ENCODE measurements at regions not wholly inside any gene's neighbourhood (a gene's known extent, or its start where the extent isn't known, plus 50 kb on each side); places are given as distances from the start of the nearest gene placed in this dataset.

- no CpG with 5 or more reads among the region's 17 CpGs for WGBS (ENCODE audit: insufficient coverage, low lambda C conversion rate)
- H3K27ac ChIP-seq (ENCODE audit: low read length) = no peak overlapping the region
- H3K9me3 ChIP-seq (ENCODE audit: control insufficient read depth, low read depth, low read length) = no peaks in the 10 kb centered on the region
- H3K36me3 ChIP-seq (ENCODE audit: control insufficient read depth, insufficient read depth, low read length) = no peaks in the 10 kb centered on the region
- H3K27me3 ChIP-seq (ENCODE audit: control insufficient read depth, insufficient read depth, low read length) = no peaks in the 10 kb centered on the region
- no peak for DNase-seq
- no peak overlapping the region for H3K4me3 ChIP-seq (ENCODE audit: low read length)
- no peaks in the 10 kb centered on the region for H3K4me1 ChIP-seq (ENCODE audit: control insufficient read depth, insufficient read depth, low read length)
Measured at GRCh38 chr11:70736937-70737640, 338.8 kb downstream of the CTTN start.

- DNase-seq = no peak
- no peaks in the 10 kb centered on the region for H3K36me3 ChIP-seq (ENCODE audit: control insufficient read depth, insufficient read depth, low read length)
- H3K4me1 ChIP-seq (ENCODE audit: control insufficient read depth, insufficient read depth, low read length) = peaks cover 4% of the 10 kb centered on the region
- no CpG with 5 or more reads among the region's 31 CpGs for WGBS (ENCODE audit: insufficient coverage, low lambda C conversion rate)
- no peaks in the 10 kb centered on the region for H3K9me3 ChIP-seq (ENCODE audit: control insufficient read depth, low read depth, low read length)
- H3K27ac ChIP-seq (ENCODE audit: low read length) = no peak overlapping the region
- H3K27me3 ChIP-seq (ENCODE audit: control insufficient read depth, insufficient read depth, low read length) = peaks cover 3% of the 10 kb centered on the region
- H3K4me3 ChIP-seq (ENCODE audit: low read length) = no peak overlapping the region
Measured at GRCh38 chr11:70737816-70738630, 339.7 kb downstream of the CTTN start.

DNA sequence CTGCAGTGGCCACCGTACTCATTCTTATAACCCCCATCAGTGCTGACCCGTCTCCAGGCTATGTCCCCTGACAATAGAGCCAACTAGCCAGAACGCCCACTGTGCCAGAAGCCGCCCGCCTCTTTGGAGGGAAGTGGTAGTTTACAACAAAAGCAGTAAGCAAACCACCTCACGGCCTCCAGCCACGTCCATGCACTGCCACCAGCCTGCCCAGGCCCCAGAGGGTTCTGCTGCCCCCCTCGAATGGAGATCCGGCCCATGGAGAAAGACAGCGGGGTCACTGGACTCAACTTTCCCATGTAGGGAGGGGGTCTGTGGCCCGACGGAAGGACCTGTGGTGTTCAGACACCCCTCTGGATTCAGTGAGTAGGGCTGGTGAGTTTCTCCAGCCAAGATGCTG is 340.3 kb downstream of the CTTN start:
- no peaks in the 10 kb centered on the region for H3K36me3 ChIP-seq (ENCODE audit: control insufficient read depth, insufficient read depth, low read length)
- H3K4me3 ChIP-seq (ENCODE audit: low read length) = no peak overlapping the region
- no CpG with 5 or more reads among the region's 12 CpGs for WGBS (ENCODE audit: insufficient coverage, low lambda C conversion rate)
- H3K4me1 ChIP-seq (ENCODE audit: control insufficient read depth, insufficient read depth, low read length) = peaks cover 6% of the 10 kb centered on the region
- DNase-seq = no peak
- peaks cover 3% of the 10 kb centered on the region for H3K27me3 ChIP-seq (ENCODE audit: control insufficient read depth, insufficient read depth, low read length)
- H3K27ac ChIP-seq (ENCODE audit: low read length) = no peak overlapping the region
- H3K9me3 ChIP-seq (ENCODE audit: control insufficient read depth, low read depth, low read length) = no peaks in the 10 kb centered on the region

DNA sequence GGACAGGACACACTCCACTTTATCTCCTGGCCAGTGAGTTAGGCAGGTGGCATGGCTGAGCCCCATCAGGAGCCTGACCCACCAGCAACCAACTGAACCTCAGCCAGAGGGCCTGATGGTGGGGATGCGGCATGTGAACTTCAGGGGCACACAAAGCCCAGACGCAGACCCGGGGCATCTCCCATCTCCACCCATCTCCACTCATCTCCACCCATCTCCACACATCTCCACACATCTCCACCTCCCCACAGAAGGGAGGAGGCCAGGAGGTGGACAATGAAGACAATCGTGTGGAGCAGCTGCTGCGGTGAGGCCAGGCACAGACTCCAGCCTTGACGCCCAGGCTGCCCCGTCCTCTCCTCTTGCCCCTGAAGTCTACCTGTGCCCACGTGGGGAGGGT is 340.8 kb downstream of the CTTN start:
- H3K4me3 ChIP-seq (ENCODE audit: low read length) = no peak overlapping the region
- no CpG with 5 or more reads among the region's 8 CpGs for whole genome bisulfite sequencing (ENCODE audit: insufficient coverage, low lambda C conversion rate)
- H3K9me3 ChIP-seq (ENCODE audit: control insufficient read depth, low read depth, low read length) = no peaks in the 10 kb centered on the region
- DNase-seq = no peak
- no peaks in the 10 kb centered on the region for H3K36me3 ChIP-seq (ENCODE audit: control insufficient read depth, insufficient read depth, low read length)
- H3K4me1 ChIP-seq (ENCODE audit: control insufficient read depth, insufficient read depth, low read length) = peaks cover 6% of the 10 kb centered on the region
- peaks cover 3% of the 10 kb centered on the region for H3K27me3 ChIP-seq (ENCODE audit: control insufficient read depth, insufficient read depth, low read length)
- H3K27ac ChIP-seq (ENCODE audit: low read length) = no peak overlapping the region

GRCh38 chr11:70739811-70740487 is 341.6 kb downstream of the CTTN start:
- Histone ChIP-seq H3K27me3 (ENCODE audit: control insufficient read depth, insufficient read depth, low read length) (peaks cover 3% of the 10 kb centered on the region), H3K4me1 (ENCODE audit: control insufficient read depth, insufficient read depth, low read length) (peaks cover 6% of the 10 kb centered on the region), H3K27ac (ENCODE audit: low read length) (no peak overlapping the region), H3K9me3 (ENCODE audit: control insufficient read depth, low read depth, low read length) (no peaks in the 10 kb centered on the region), H3K36me3 (ENCODE audit: control insufficient read depth, insufficient read depth, low read length) (no peaks in the 10 kb centered on the region), H3K4me3 (ENCODE audit: low read length) (no peak overlapping the region)
- no CpG with 5 or more reads among the region's 20 CpGs for WGBS (ENCODE audit: insufficient coverage, low lambda C conversion rate)
- DNase-seq = no peak

- no peak for DNase-seq
- Histone ChIP-seq H3K36me3 (ENCODE audit: control insufficient read depth, insufficient read depth, low read length) (no peaks in the 10 kb centered on the region), H3K9me3 (ENCODE audit: control insufficient read depth, low read depth, low read length) (no peaks in the 10 kb centered on the region), H3K4me1 (ENCODE audit: control insufficient read depth, insufficient read depth, low read length) (peaks cover 6% of the 10 kb centered on the region), H3K4me3 (ENCODE audit: low read length) (no peak overlapping the region), H3K27ac (ENCODE audit: low read length) (no peak overlapping the region), H3K27me3 (ENCODE audit: control insufficient read depth, insufficient read depth, low read length) (peaks cover 3% of the 10 kb centered on the region)
- WGBS (ENCODE audit: insufficient coverage, low lambda C conversion rate) = no CpG with 5 or more reads among the region's 6 CpGs
Measured at GRCh38 chr11:70740488-70740851, 342.1 kb downstream of the CTTN start.

- Histone ChIP-seq H3K4me3 (ENCODE audit: low read length) (no peak overlapping the region), H3K4me1 (ENCODE audit: control insufficient read depth, insufficient read depth, low read length) (peaks cover 6% of the 10 kb centered on the region)
- 100% methylated on average over 1 of the region's 3 CpGs for WGBS (ENCODE audit: insufficient coverage, low lambda C conversion rate)
Measured at GRCh38 chr11:70741085-70741484, 342.8 kb downstream of the CTTN start.

DNA sequence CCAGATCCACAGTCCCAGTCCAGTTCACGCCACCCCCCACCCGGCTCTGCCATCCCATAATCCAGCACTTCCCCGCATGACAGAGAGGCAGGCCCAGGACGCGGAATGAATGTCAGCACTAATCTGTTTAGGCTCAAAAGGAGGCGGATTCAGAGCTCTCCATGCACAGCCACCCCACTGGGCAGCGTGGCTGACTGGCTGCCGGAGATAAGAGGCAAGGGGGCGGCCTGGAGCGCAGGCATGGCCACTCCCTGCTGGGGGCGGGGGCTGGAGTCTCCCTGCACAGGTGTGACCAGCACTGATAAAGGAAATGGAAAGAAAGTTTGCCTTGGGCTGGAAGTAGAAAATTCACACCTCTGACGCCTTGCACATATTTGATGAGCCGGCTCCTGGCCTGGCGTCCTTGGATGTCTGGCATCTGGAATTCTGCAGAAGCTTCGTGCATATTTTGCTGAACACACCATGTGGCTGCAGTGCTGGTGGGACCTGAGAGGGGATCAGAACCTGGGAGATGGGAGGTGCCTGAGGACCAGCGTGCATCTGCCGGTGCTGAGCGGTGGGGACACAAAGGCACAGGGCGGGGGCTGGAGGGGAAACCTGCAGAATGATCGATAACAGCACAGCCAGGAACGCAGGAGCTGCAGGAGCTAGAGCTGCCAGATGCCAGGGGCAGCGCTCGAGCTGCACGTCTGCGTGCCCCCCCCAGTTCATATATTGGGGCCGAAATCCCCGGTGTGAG is 344.4 kb downstream of the CTTN start:
- Histone ChIP-seq H3K36me3 (ENCODE audit: control insufficient read depth, insufficient read depth, low read length) (no peaks in the 10 kb centered on the region), H3K9me3 (ENCODE audit: control insufficient read depth, low read depth, low read length) (no peaks in the 10 kb centered on the region), H3K27me3 (ENCODE audit: control insufficient read depth, insufficient read depth, low read length) (peaks cover 3% of the 10 kb centered on the region), H3K4me1 (ENCODE audit: control insufficient read depth, insufficient read depth, low read length) (peaks cover 6% of the 10 kb centered on the region), H3K4me3 (ENCODE audit: low read length) (no peak overlapping the region), H3K27ac (ENCODE audit: low read length) (no peak overlapping the region)
- DNase-seq = peak; percentile 60 to 78
- no CpG with 5 or more reads among the region's 27 CpGs for WGBS (ENCODE audit: insufficient coverage, low lambda C conversion rate)

More at GRCh38 chr11:70741085-70741484, 342.8 kb downstream of the CTTN start:
- Histone ChIP-seq H3K36me3 (ENCODE audit: control insufficient read depth, insufficient read depth, low read length) (no peaks in the 10 kb centered on the region), H3K9me3 (ENCODE audit: control insufficient read depth, low read depth, low read length) (no peaks in the 10 kb centered on the region), H3K27me3 (ENCODE audit: control insufficient read depth, insufficient read depth, low read length) (peaks cover 3% of the 10 kb centered on the region), H3K27ac (ENCODE audit: low read length) (no peak overlapping the region)
- no peak for DNase-seq

GRCh38 chr11:70743329-70743728 is 345.0 kb downstream of the CTTN start:
- Histone ChIP-seq H3K27me3 (ENCODE audit: control insufficient read depth, insufficient read depth, low read length) (peaks cover 3% of the 10 kb centered on the region), H3K4me1 (ENCODE audit: control insufficient read depth, insufficient read depth, low read length) (peaks cover 6% of the 10 kb centered on the region), H3K9me3 (ENCODE audit: control insufficient read depth, low read depth, low read length) (no peaks in the 10 kb centered on the region), H3K4me3 (ENCODE audit: low read length) (no peak overlapping the region), H3K36me3 (ENCODE audit: control insufficient read depth, insufficient read depth, low read length) (no peaks in the 10 kb centered on the region), H3K27ac (ENCODE audit: low read length) (no peak overlapping the region)
- DNase-seq = no peak
- no CpG with 5 or more reads among the region's 9 CpGs for WGBS (ENCODE audit: insufficient coverage, low lambda C conversion rate)

GRCh38 chr11:70743941-70744351 is 345.6 kb downstream of the CTTN start:
- Histone ChIP-seq H3K27ac (ENCODE audit: low read length) (no peak overlapping the region), H3K9me3 (ENCODE audit: control insufficient read depth, low read depth, low read length) (peaks cover under 1% of the 10 kb centered on the region), H3K27me3 (ENCODE audit: control insufficient read depth, insufficient read depth, low read length) (peaks cover 3% of the 10 kb centered on the region), H3K36me3 (ENCODE audit: control insufficient read depth, insufficient read depth, low read length) (no peaks in the 10 kb centered on the region), H3K4me1 (ENCODE audit: control insufficient read depth, insufficient read depth, low read length) (peaks cover 6% of the 10 kb centered on the region), H3K4me3 (ENCODE audit: low read length) (no peak overlapping the region)
- DNase-seq = no peak
- no CpG with 5 or more reads among the region's 9 CpGs for WGBS (ENCODE audit: insufficient coverage, low lambda C conversion rate)
